Neuronal stem cell (in vitro differentiated cells): ENCODE measurements at regions not wholly inside any gene's neighbourhood (a gene's known extent, or its start where the extent isn't known, plus 50 kb on each side); places are given as distances from the start of the nearest gene placed in this dataset.

Source experiments
- DNase-seq: peaks from one replicate; pipeline ENCODE4 v3.0.0-alpha.2; 2013; ENCODE audit warnings: low spot score
- H2AFZ ChIP-seq: one replicate; pipeline ENCODE4 v1.6.1; 2013; ENCODE audit warnings: mild to moderate bottlenecking, low read length, inconsistent platforms
- H2AK5ac ChIP-seq: 2 replicates; pipeline ENCODE4 v1.6.1; 2013; ENCODE audit warnings: low read depth, mild to moderate bottlenecking, inconsistent platforms, low read length, moderate library complexity, mixed read lengths
- H2BK120ac ChIP-seq: 2 replicates; pipeline ENCODE4 v1.6.1; 2013; ENCODE audit warnings: low read depth, mild to moderate bottlenecking, inconsistent platforms, low read length, moderate library complexity, mixed read lengths
- H2BK12ac ChIP-seq: one replicate; pipeline ENCODE4 v1.6.1; 2013; ENCODE audit warnings: low read length, inconsistent platforms
- H2BK15ac ChIP-seq: 2 replicates; pipeline ENCODE4 v1.6.1; 2013; ENCODE audit warnings: mild to moderate bottlenecking, low read length, inconsistent platforms, mixed read lengths
- H2BK5ac ChIP-seq: one replicate; pipeline ENCODE4 v1.6.1; 2013; ENCODE audit warnings: inconsistent platforms, mild to moderate bottlenecking, low read length, moderate library complexity
- H3K14ac ChIP-seq: one replicate; pipeline ENCODE4 v1.6.1; 2013; ENCODE audit warnings: low read length, inconsistent platforms
- H3K18ac ChIP-seq: 2 replicates; pipeline ENCODE4 v1.6.1; 2013; ENCODE audit warnings: low read length, inconsistent platforms
- H3K23ac ChIP-seq: 2 replicates; pipeline ENCODE4 v1.6.1; 2013; ENCODE audit warnings: low read depth, mild to moderate bottlenecking, mixed read lengths, low read length, inconsistent platforms; ENCODE audit not compliant: poor library complexity
- H3K27ac ChIP-seq: replicated peaks from 3 replicates; pipeline ENCODE4 v1.5.1; 2013; ENCODE audit warnings: low read length, inconsistent platforms
- H3K27me3 ChIP-seq, 3 experiments: 2 replicates each; pipeline ENCODE4 v1.6.1; 2013; ENCODE audit warnings: low read length in 3 of 3, mild to moderate bottlenecking in 2 of 3, inconsistent platforms in 1 of 3, low read depth in 1 of 3, mixed read lengths in 1 of 3, moderate library complexity in 1 of 3; ENCODE audit not compliant: control insufficient read depth in 3 of 3, insufficient read depth in 3 of 3
- H3K36me3 ChIP-seq, 2 donors: replicated peaks in 1 of 2; 2 replicates each; pipeline ENCODE4 v1.6.1; 2013; ENCODE audit warnings: low read length in 2 of 2; ENCODE audit not compliant: control insufficient read depth in 2 of 2, insufficient read depth in 2 of 2
- H3K4ac ChIP-seq: 2 replicates; pipeline ENCODE4 v1.6.1; 2013; ENCODE audit warnings: inconsistent platforms, mild to moderate bottlenecking, low read length, moderate library complexity
- H3K4me1 ChIP-seq, 2 donors: 1 replicate in 1 of 2; 2 replicates in 1 of 2; pipeline ENCODE4 v1.6.1; 2013; ENCODE audit warnings: low read length in 2 of 2, low read depth in 1 of 2; ENCODE audit not compliant: control insufficient read depth in 2 of 2, insufficient read depth in 1 of 2
- H3K4me2 ChIP-seq: one replicate; pipeline ENCODE4 v1.6.1; 2013; ENCODE audit warnings: mild to moderate bottlenecking, low read length, inconsistent platforms; ENCODE audit not compliant: insufficient read depth, poor library complexity, severe bottlenecking
- H3K4me3 ChIP-seq, 2 donors: 2 replicates each; pipeline ENCODE4 v1.5.1; 2013; ENCODE audit warnings: low read length in 2 of 2, mild to moderate bottlenecking in 2 of 2, inconsistent platforms in 1 of 2, moderate library complexity in 1 of 2
- H3K79me1 ChIP-seq: one replicate; pipeline ENCODE4 v1.6.1; 2013; ENCODE audit warnings: low read depth, mild to moderate bottlenecking, inconsistent platforms, low read length, moderate library complexity
- H3K9ac ChIP-seq: one replicate; pipeline ENCODE4 v1.6.1; 2013; ENCODE audit warnings: mild to moderate bottlenecking, low read depth, low read length, inconsistent platforms; ENCODE audit not compliant: poor library complexity
- H3K9me3 ChIP-seq, 2 donors: replicated peaks in 1 of 2; 2 replicates each; pipeline versions ENCODE3 to v1.6.1; 2013; ENCODE audit warnings: low read length in 2 of 2, mild to moderate bottlenecking in 2 of 2, inconsistent platforms in 1 of 2, low read depth in 1 of 2, mixed read lengths in 1 of 2, moderate library complexity in 1 of 2; ENCODE audit not compliant: control insufficient read depth in 2 of 2, insufficient read depth in 1 of 2
- H4K8ac ChIP-seq: one replicate; pipeline ENCODE4 v1.6.1; 2013; ENCODE audit warnings: low read depth, mild to moderate bottlenecking, inconsistent platforms, low read length, moderate library complexity
- H4K91ac ChIP-seq: one replicate; pipeline ENCODE4 v1.6.1; 2013; ENCODE audit warnings: low read length, low read depth, mild to moderate bottlenecking, inconsistent platforms; ENCODE audit not compliant: poor library complexity
- WGBS, 2 donors: extraction: QIAGEN DNeasy Blood & Tissue Kit; methylation state at CpG; one replicate each; pipeline ENCODE4 v1.1.7; 2013; ENCODE audit warnings: missing lambda C conversion rate in 2 of 2, mixed read lengths in 1 of 2; ENCODE audit not compliant: insufficient read length in 2 of 2, insufficient replicate concordance in 1 of 2; ENCODE audit errors: extremely low coverage in 2 of 2; 5-methylcytosine and 5-hydroxymethylcytosine counted together

- no peak overlapping the region for H3K4me3 ChIP-seq
- no peaks in the 10 kb centered on the region for H3K36me3 ChIP-seq
- no peaks in the 10 kb centered on the region for H3K27me3 ChIP-seq
- H3K18ac ChIP-seq: no peak overlapping the region
- no peaks in the 10 kb centered on the region for H3K79me1 ChIP-seq
- no CpG with 5 or more reads among the region's 2 CpGs for WGBS, 2 donors
- no peak for DNase-seq
- H3K9ac ChIP-seq: no peak overlapping the region
- H3K9me3 ChIP-seq: no peaks in the 10 kb centered on the region
- H3K27ac ChIP-seq: no peak overlapping the region
- no peaks in the 10 kb centered on the region for H3K4me1 ChIP-seq
- H3K14ac ChIP-seq: no peak overlapping the region
- H2BK120ac ChIP-seq: no peak overlapping the region
- H4K8ac ChIP-seq: no peak overlapping the region
- H2BK12ac ChIP-seq: no peak overlapping the region
- no peak overlapping the region for H4K91ac ChIP-seq
- no peak overlapping the region for H3K4ac ChIP-seq
- H2BK15ac ChIP-seq: no peak overlapping the region
- H2AFZ ChIP-seq: no peak overlapping the region
- no peak overlapping the region for H3K23ac ChIP-seq
- H2AK5ac ChIP-seq: no peak overlapping the region
- H2BK5ac ChIP-seq: no peak overlapping the region
- H3K4me2 ChIP-seq: no peak overlapping the region
Observed at GRCh38 chr2:144983107-144983506, 463.2 kb upstream of the ZEB2 start.

GRCh38 chr2:144982481-144982880 is 462.6 kb upstream of the ZEB2 start:
- Histone ChIP-seq H2AK5ac (no peak overlapping the region), H3K9me3 (no peaks in the 10 kb centered on the region), H4K8ac (no peak overlapping the region), H2BK5ac (no peak overlapping the region), H3K4ac (no peak overlapping the region), H3K4me2 (no peak overlapping the region), H3K4me1 (no peaks in the 10 kb centered on the region), H3K27me3 (no peaks in the 10 kb centered on the region), H3K27ac (no peak overlapping the region), H3K18ac (no peak overlapping the region), H3K23ac (no peak overlapping the region), H3K79me1 (no peaks in the 10 kb centered on the region), H2BK15ac (no peak overlapping the region), H3K9ac (no peak overlapping the region), H3K4me3 (no peak overlapping the region), H3K14ac (no peak overlapping the region), H3K36me3 (no peaks in the 10 kb centered on the region), H2BK120ac (no peak overlapping the region), H2AFZ (no peak overlapping the region), H4K91ac (no peak overlapping the region), H2BK12ac (no peak overlapping the region)
- DNase-seq: no peak
- WGBS, 2 donors: no CpG with 5 or more reads among the region's 2 CpGs

- Histone ChIP-seq H3K4me3 (no peak overlapping the region), H4K91ac (no peak overlapping the region), H2BK5ac (no peak overlapping the region), H2BK12ac (no peak overlapping the region), H3K18ac (no peak overlapping the region), H4K8ac (no peak overlapping the region), H3K14ac (no peak overlapping the region), H2BK120ac (no peak overlapping the region), H2AFZ (no peak overlapping the region), H3K79me1 (no peaks in the 10 kb centered on the region), H3K4me1 (no peaks in the 10 kb centered on the region), H3K27me3 (no peaks in the 10 kb centered on the region), H3K9me3 (peaks cover 0 to 3% of the 10 kb centered on the region in 2 donors), H2BK15ac (no peak overlapping the region), H3K4ac (no peak overlapping the region), H2AK5ac (no peak overlapping the region), H3K9ac (no peak overlapping the region), H3K23ac (no peak overlapping the region), H3K4me2 (no peak overlapping the region), H3K36me3 (no peaks in the 10 kb centered on the region), H3K27ac (no peak overlapping the region)
- no peak for DNase-seq
- WGBS, 2 donors: no CpG with 5 or more reads among the region's 3 CpGs
Observed at GRCh38 chr2:144975881-144976280, 456.0 kb upstream of the ZEB2 start.

DNA sequence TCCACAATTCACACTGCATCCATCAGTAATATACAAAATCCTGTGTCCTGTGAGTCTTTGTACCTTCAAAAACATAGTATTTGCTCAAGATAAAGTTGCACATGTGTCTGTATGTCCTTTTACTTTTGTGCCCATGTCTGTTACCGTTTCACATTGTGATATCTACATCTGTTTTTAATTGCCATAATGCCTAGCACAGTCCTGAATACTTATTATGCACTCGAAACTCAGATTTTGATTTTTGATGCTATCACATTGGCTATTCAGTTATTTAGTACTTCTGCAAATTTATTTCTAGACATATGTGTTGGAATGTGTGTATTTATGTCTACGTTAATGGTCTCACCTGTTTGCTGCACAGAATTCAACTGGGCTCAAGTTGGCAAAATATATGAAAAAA is 452.8 kb upstream of the ZEB2 start:
- H3K4me1 ChIP-seq: no peaks in the 10 kb centered on the region
- no peak for DNase-seq
- no peak overlapping the region for H3K4me3 ChIP-seq
- H2BK15ac ChIP-seq: no peak overlapping the region
- H3K9ac ChIP-seq: no peak overlapping the region
- no peak overlapping the region for H3K27ac ChIP-seq
- no peaks in the 10 kb centered on the region for H3K27me3 ChIP-seq
- no CpG with 5 or more reads among the region's 3 CpGs for WGBS, 2 donors
- no peak overlapping the region for H2AK5ac ChIP-seq
- H2BK12ac ChIP-seq: no peak overlapping the region
- no peak overlapping the region for H3K4me2 ChIP-seq
- H3K23ac ChIP-seq: no peak overlapping the region
- no peaks in the 10 kb centered on the region for H3K36me3 ChIP-seq
- H3K14ac ChIP-seq: no peak overlapping the region
- H2AFZ ChIP-seq: no peak overlapping the region
- H4K91ac ChIP-seq: no peak overlapping the region
- no peak overlapping the region for H2BK5ac ChIP-seq
- H4K8ac ChIP-seq: no peak overlapping the region
- no peak overlapping the region for H3K18ac ChIP-seq
- H3K4ac ChIP-seq: no peak overlapping the region
- no peaks in the 10 kb centered on the region for H3K79me1 ChIP-seq
- H2BK120ac ChIP-seq: no peak overlapping the region
- H3K9me3 ChIP-seq: peaks cover 2 to 3% of the 10 kb centered on the region in 2 donors
